Adipose tissue (tissue), 3 donors: ENCODE measurements at regions not wholly inside any gene's neighbourhood (a gene's known extent, or its start where the extent isn't known, plus 50 kb on each side); places are given as distances from the start of the nearest gene placed in this dataset.
"Not testable (repeated sequence)": the region's sequence is repeated elsewhere in the genome, so short reads cannot be mapped to it uniquely, and the experiment has no call there.

Experiments
- H3K27ac ChIP-seq: one replicate; pipeline ENCODE4 v1.5.1; 2013; ENCODE audit warnings: low read depth, low read length
- WGBS, 3 donors: extraction: QIAGEN DNeasy Blood & Tissue Kit; methylation state at CpG; one replicate each; pipeline ENCODE4 v1.1.7; 2013; 5-methylcytosine and 5-hydroxymethylcytosine counted together
- donor health status: healthy with polysubstance abuse.
- donor health status: Bipolar disorder and iron deficiency.
- donor health status: healthy.

DNA sequence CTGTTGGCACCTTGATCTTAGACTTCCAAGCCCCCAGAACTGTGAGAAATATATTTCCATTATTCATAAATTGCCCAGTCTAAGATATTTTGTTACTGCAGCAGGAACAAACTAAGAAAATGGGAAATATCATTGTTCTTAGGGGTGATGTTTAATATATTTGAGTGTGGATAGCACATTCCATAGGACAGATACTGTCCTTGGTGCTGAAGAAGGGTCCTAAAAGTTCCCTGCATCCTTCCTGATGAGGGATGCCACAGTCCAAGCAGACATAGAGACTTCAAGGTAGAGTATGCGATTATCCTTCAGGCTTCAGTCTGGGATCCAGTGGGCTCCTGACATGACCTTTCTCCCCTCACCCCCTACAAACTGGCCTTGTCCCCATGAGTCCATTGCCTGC lies 689.0 kb downstream of the TDRD15 start:
- 81 to 90% (median 88%) methylated on average over 1 of the region's 1 CpG for WGBS, 3 donors

GRCh38 chr2:21814588-21815149 lies 690.9 kb downstream of the TDRD15 start:
- WGBS, 3 donors, result 57 to 84% (median 76%) methylated on average over 4 of the region's 4 CpGs

More for the DNA sequence above, 689.0 kb downstream of the TDRD15 start:
- no peak overlapping the region for H3K27ac ChIP-seq

GRCh38 chr2:21818212-21818795 lies 694.5 kb downstream of the TDRD15 start:
- 55 to 73% (median 73%) methylated on average over 7 of the region's 7 CpGs for WGBS, 3 donors
- no peak overlapping the region for H3K27ac ChIP-seq

More at GRCh38 chr2:21814588-21815149, 690.9 kb downstream of the TDRD15 start:
- H3K27ac ChIP-seq, result no peak overlapping the region

DNA sequence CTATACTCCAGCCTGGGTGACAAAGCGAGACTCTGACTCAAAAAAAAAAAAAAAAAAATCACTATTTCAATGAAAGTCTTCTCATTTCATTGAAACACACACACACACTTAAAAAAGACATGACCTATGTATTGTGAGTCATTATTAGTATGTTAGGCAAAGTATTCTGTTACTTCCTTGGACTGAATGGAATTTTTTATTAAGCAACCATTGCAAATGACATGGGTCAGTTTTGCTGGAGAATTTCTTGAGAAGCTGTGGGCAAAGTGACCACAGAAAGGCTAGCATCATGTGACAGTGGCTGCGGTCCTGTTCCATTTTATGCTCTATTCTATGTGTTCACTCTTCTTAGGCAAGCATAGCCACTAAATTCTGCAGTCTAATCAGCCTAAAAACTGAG lies 695.7 kb downstream of the TDRD15 start:
- 82 to 88% (median 83%) methylated on average over 2 of the region's 2 CpGs for WGBS, 3 donors
- no peak overlapping the region for H3K27ac ChIP-seq

DNA sequence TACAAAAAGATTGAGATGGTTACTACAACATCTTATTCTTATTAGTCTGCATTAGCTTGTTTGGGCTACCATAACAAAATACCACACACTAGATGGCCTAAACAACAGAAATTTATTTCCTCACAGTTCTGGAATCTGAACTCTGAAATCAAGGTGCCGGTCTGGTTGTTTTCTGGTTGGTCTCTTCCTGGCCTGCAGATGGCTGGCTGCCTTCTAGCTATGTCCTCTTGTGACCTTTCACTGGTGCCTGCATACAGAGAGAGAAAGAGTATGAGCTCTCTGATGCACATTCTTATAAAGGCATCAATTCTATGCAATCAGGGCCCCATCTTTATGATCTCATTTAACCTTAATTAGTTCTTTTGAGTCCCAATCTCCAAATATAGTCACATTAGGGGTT lies 696.5 kb downstream of the TDRD15 start:
- 67 to 79% (median 71%) methylated on average over 1 of the region's 1 CpG for WGBS, 3 donors
- H3K27ac ChIP-seq, result no peak overlapping the region

DNA sequence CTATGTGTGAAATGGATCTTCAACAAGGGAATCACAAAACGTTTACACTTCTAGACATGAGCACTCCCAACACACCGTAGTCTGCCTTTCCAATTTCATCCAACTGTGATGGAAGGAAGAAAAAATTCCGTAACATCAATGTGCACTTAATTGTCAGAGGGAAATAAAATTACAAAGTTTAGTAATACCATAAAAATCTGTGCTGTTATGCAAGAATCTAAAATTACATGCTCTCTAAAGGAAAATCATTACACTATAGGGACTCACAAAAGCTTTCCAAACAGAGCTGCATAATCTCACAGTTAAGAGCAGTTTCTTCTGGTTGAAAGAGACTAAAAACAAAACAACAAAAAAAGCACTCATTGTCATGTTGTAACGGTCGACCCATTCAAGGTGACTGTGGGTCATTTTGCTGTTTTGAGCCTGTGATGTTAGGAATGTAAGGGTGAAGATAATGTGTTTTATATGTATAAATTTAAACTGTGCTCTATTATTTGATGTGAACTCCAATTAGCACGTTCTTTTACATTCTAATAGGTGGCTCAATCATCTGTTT lies 698.0 kb downstream of the TDRD15 start:
- no peak overlapping the region for H3K27ac ChIP-seq
- WGBS, 3 donors, result 38 to 42% (median 40%) methylated on average over 6 of the region's 6 CpGs

- WGBS, 3 donors, result 62 to 71% (median 67%) methylated on average over 2 of the region's 2 CpGs
- H3K27ac ChIP-seq, result no peak overlapping the region
Observed at GRCh38 chr2:21822505-21822904, 698.7 kb downstream of the TDRD15 start.

GRCh38 chr2:21833767-21834166 lies 710.0 kb downstream of the TDRD15 start:
- no peak overlapping the region for H3K27ac ChIP-seq
- 69 to 86% (median 85%) methylated on average over 2 of the region's 2 CpGs for WGBS, 3 donors

DNA sequence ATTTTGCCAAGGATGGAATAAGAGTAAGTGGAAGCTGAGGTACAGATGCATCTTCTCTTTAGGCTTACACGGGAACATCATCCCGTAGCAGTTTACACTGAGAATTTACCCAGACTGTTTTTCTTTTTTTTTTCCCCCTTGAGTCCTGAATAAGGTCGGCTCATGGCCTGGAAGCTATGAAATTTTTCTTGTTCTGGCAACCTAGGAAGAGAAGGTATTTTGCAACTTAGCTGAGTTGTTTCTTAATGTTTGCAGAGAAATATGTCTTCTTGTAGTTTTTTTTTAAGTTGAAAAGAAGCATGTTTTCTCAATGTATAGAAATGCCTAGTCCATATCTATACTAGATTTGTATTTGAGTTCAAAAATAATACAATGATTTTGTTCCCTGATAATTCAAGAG lies 712.5 kb downstream of the TDRD15 start:
- WGBS, 3 donors, result 56 to 73% (median 71%) methylated on average over 3 of the region's 3 CpGs
- no peak overlapping the region for H3K27ac ChIP-seq

DNA sequence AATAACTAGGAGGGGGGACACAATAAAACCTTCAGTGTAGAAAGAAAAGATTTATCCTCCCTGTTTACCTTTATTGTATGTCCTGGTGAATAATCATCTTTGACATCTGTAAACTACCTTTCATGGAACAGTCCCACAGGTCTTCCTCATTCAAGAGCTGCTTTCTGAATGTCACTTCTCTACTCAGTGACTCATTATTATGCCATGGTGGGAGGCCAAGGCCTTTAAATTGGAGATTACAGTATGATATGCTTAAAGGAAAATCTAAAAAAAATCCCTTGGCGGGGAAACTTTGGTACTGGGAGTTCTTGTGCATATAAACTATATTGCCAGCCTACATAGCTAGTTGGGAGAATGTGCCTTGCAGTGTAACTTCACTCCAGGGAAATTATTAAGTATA lies 713.0 kb downstream of the TDRD15 start:
- no peak overlapping the region for H3K27ac ChIP-seq
- WGBS, 3 donors, result 78 to 89% (median 83%) methylated on average over 1 of the region's 1 CpG

- H3K27ac ChIP-seq, result no peak overlapping the region
- WGBS, 3 donors, result 48 to 54% (median 50%) methylated on average over 5 of the region's 5 CpGs
Observed at GRCh38 chr2:21837168-21837960, 713.6 kb downstream of the TDRD15 start.

GRCh38 chr2:21841341-21841740 lies 717.6 kb downstream of the TDRD15 start:
- 37 to 71% (median 61%) methylated on average over 3 of the region's 3 CpGs for WGBS, 3 donors
- no peak overlapping the region for H3K27ac ChIP-seq

DNA sequence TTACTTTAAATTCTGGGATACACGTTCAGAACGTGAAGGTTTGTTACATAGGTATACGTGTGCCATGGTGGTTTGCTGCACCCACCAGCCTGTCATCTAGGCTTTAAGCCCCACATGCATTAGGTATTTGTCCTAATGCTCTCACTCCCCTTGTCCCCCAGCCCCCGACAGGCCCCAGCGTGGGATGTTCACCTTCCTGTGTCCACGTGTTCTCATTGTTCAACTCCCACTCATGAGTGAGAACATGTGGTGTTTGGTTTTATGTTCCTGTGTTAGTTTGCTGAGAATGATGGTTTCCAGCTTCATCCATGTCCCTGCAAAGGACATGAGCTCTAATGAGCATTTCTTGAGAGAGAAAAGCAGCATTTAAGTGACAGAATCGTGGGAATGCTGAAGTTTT lies 726.6 kb downstream of the TDRD15 start:
- not testable (repeated sequence) for H3K27ac ChIP-seq
- 61 to 69% (median 65%) methylated on average over 7 of the region's 7 CpGs for WGBS, 3 donors

GRCh38 chr2:21854938-21855337 lies 731.2 kb downstream of the TDRD15 start:
- 71 to 80% (median 76%) methylated on average over 3 of the region's 3 CpGs for WGBS, 3 donors
- no peak overlapping the region for H3K27ac ChIP-seq

GRCh38 chr2:21856708-21857107 lies 732.9 kb downstream of the TDRD15 start:
- WGBS, 3 donors, result 51 to 68% (median 66%) methylated on average over 3 of the region's 3 CpGs
- H3K27ac ChIP-seq, result no peak overlapping the region

GRCh38 chr2:21860907-21861306 lies 737.1 kb downstream of the TDRD15 start:
- WGBS, 3 donors, result 54 to 66% (median 61%) methylated on average over 2 of the region's 2 CpGs

DNA sequence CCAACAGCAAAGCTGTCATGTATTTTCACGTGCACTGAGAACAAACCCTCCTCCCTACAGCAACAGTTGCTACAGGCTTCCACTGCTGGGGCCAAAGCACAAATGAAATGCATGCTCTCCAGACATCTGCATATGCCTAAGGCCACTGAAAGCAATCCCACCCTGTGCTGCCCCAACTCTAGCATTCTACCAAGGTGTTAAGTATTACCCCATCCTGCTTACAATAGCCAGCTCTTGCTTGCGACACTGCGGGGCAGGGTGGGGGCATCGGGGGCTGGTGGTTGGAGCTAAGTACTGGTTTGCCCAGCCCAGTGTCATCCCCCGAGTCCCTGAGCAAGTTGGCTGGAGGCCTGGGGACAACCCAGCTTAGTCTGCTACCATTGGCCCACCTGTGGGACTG lies 742.5 kb downstream of the TDRD15 start:
- no peak overlapping the region for H3K27ac ChIP-seq
- 56 to 82% (median 68%) methylated on average over 5 of the region's 5 CpGs for WGBS, 3 donors

More at GRCh38 chr2:21860907-21861306, 737.1 kb downstream of the TDRD15 start:
- H3K27ac ChIP-seq, result no peak overlapping the region

- WGBS, 3 donors, result 58 to 83% (median 78%) methylated on average over 4 of the region's 4 CpGs
- no peak overlapping the region for H3K27ac ChIP-seq
Observed at GRCh38 chr2:21887881-21888280, 764.1 kb downstream of the TDRD15 start.

DNA sequence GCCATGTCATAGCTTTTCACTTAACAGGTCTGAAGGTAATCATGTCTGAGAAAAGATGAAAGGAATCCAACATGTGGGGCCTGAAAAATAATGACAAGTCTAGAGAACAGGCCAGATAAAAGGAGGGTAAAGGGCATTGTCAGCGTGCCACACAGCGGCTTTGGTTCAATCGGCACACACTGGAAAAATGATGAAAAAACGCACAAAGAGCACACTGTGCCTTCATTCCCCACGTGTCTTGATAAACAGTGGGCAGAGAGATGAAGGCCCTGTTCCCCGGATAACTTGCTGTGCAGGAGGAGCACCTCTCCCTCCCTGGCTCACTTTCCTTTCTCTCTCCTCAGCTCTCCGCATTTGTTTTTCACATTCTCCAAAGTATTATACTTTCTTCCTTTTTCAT lies 766.3 kb downstream of the TDRD15 start:
- no peak overlapping the region for H3K27ac ChIP-seq
- WGBS, 3 donors, result 31 to 78% (median 75%) methylated on average over 7 of the region's 7 CpGs
